HL-60 (cell line): ENCODE measurements at regions not wholly inside any gene's neighbourhood (a gene's known extent, or its start where the extent isn't known, plus 50 kb on each side); places are given as distances from the start of the nearest gene placed in this dataset.

Source experiments
- DNase-seq, 2 experiments: peaks; one replicate each; pipeline ENCODE4 v3.0.0-alpha.2; 2010 to 2020; ENCODE audit warnings: low read depth in 1 of 2, low spot score in 1 of 2
- H3K27ac ChIP-seq: fragments of 250-450 bp; sonication (Bioruptor Pico); replicated peaks from 2 replicates; pipeline ENCODE4 v1.5.1; 2020; ENCODE audit warnings: mild to moderate bottlenecking, moderate library complexity
- H3K27me3 ChIP-seq: fragments of 250-450 bp; sonication (Bioruptor Pico); 2 replicates; pipeline ENCODE4 v1.5.1; 2021; ENCODE audit warnings: mild to moderate bottlenecking, moderate library complexity; ENCODE audit not compliant: insufficient read depth, poor library complexity, severe bottlenecking
- H3K4me3 ChIP-seq: replicated peaks from 2 replicates; pipeline ENCODE4 v1.5.1; 2011; ENCODE audit warnings: mild to moderate bottlenecking, control low read depth, low read length; ENCODE audit not compliant: insufficient read depth
- GABPA ChIP-seq: IDR thresholded peaks from 2 replicates; pipeline ENCODE4 v1.6.1; 2012; ENCODE audit warnings: low read depth
- POLR2AphosphoS5 ChIP-seq: IDR thresholded peaks from 2 replicates; pipeline ENCODE4 v1.6.1; 2012; ENCODE audit warnings: low read depth
- REST ChIP-seq: IDR thresholded peaks from 2 replicates; pipeline ENCODE4 v1.6.1; 2012; ENCODE audit warnings: low read depth; ENCODE audit not compliant: insufficient replicate concordance
- SPI1 ChIP-seq: IDR thresholded peaks from 2 replicates; pipeline ENCODE4 v1.6.1; 2012; ENCODE audit warnings: low read depth, mild to moderate bottlenecking, borderline replicate concordance
- TF ChIP-seq, protein P1 (sequence below): IDR thresholded peaks from one replicate; pipeline ENCODE4 v1.5.1; 2011; ENCODE audit warnings: low read length, control low read depth, inconsistent platforms; ENCODE audit not compliant: insufficient read depth

DNA sequence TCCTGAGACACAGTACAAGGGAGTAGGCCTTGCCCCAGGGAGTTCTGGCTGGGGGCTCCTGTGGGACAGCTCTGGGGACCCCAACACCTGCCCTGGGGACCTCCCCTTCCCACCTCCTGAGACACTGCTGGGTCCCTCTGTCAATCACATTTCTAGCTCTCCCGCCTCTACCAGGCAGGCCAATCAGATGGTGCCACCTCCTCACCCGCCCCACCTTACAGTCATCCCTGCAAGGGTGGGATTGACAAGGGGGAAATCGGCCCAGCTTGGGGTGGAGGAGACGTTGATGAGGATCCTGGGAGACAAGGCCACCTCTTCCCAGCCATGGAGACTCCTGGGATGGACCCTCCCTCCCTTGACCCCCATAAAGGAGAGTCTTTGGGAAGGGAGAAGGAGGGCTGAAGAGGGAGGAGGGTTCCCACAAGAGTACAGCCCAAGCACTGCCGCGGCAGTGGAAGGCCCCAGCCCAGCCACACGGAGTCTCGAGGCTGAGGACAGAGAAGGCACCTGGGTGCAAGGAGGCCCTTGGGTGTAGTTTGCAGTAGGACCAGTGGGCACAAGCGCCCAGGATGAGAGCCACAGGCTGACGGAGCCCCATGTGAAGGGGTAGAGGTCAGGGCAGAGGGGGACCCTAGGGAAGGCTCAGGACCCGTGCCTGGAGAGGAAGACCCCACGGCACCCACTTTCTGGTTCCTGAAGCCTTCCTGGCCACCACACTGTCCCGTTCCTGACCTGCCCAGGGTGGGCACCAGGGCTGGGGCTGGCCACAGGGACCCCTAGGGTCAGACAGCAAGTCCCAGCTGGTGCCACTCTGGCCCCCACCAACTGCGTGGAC lies 109.9 kb upstream of the OTOS start:
- TF ChIP-seq GABPA, result no peak
- TF ChIP-seq, protein P1, sequence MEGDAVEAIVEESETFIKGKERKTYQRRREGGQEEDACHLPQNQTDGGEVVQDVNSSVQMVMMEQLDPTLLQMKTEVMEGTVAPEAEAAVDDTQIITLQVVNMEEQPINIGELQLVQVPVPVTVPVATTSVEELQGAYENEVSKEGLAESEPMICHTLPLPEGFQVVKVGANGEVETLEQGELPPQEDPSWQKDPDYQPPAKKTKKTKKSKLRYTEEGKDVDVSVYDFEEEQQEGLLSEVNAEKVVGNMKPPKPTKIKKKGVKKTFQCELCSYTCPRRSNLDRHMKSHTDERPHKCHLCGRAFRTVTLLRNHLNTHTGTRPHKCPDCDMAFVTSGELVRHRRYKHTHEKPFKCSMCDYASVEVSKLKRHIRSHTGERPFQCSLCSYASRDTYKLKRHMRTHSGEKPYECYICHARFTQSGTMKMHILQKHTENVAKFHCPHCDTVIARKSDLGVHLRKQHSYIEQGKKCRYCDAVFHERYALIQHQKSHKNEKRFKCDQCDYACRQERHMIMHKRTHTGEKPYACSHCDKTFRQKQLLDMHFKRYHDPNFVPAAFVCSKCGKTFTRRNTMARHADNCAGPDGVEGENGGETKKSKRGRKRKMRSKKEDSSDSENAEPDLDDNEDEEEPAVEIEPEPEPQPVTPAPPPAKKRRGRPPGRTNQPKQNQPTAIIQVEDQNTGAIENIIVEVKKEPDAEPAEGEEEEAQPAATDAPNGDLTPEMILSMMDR, result no peak
- TF ChIP-seq REST, result no peak
- TF ChIP-seq POLR2AphosphoS5, result no peak

DNA sequence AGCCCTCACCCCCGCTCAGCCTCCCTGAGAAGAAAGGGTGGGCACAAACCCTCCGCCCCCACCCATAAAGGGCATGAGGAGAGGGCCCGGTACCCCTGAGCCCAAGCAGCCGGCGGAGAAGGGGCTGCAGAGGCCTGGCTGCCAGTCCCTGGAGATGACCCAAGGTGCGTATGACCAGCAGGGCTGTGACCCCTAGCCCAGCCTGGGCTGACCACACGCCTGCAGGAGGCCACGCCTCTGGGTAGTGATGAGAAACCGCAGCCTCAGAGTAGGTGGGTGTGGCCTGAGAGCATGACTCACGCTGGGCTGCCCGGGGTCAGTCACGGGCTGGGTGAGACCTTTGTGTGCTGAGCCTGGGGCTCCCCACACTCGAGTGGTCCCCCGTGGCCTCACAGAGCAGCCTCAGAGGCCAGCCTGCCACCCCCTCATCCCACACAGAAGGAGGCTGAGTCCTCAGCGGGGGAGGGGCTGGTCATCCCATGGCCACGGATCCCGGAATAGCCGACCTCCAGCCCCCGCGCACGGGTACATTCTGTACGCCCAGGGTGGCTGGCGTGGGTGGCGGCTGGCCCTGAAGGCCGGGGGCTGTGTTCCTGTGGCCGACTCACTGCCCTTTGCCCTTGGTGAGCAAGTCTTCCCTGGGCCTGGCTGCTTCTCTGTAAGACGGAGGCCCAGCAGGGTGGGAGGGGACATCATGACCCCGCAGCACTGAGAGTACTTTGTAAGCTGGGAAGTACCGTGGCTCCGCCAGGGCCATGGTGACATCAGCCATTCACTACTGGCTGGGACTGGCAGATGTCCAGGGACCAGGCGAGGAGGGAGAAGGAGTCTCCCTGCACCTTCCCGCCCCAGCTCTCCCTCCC lies 110.8 kb upstream of the OTOS start:
- Histone ChIP-seq H3K4me3 (no peak overlapping the region), H3K27ac (no peak overlapping the region), H3K27me3 (no peaks in the 10 kb centered on the region)
- DNase-seq, result no peak
- TF ChIP-seq, protein P1, result no peak
- TF ChIP-seq SPI1 (no peak), POLR2AphosphoS5 (no peak), GABPA (no peak), REST (no peak)

More for the DNA sequence above, 109.9 kb upstream of the OTOS start:
- no peak for DNase-seq
- no peaks in the 10 kb centered on the region for H3K27me3 ChIP-seq
- H3K27ac ChIP-seq, result no peak overlapping the region
- H3K4me3 ChIP-seq, result no peak overlapping the region

GRCh38 chr2:240251848-240252190 lies 111.4 kb upstream of the OTOS start:
- no peak overlapping the region for H3K4me3 ChIP-seq
- no peak overlapping the region for H3K27ac ChIP-seq
- no peak for DNase-seq
- no peaks in the 10 kb centered on the region for H3K27me3 ChIP-seq
- no peak for TF ChIP-seq SPI1
- TF ChIP-seq, protein P1, result no peak
- no peak for TF ChIP-seq REST
